Activated gamma-delta T cell treated with Interleukin-2 at 50 U/mL for 16 hours (primary cell): ENCODE measurements at regions not wholly inside any gene's neighbourhood (a gene's known extent, or its start where the extent isn't known, plus 50 kb on each side); places are given as distances from the start of the nearest gene placed in this dataset.

ENCODE experiments used
- DNase-seq: peaks from one replicate; pipeline ENCODE4 v3.0.0-alpha.2; 2020

- DNase-seq: peak; percentile 27
Observed at GRCh38 chr3:42345811-42346210, 64.6 kb downstream of the LYZL4 start.

DNA sequence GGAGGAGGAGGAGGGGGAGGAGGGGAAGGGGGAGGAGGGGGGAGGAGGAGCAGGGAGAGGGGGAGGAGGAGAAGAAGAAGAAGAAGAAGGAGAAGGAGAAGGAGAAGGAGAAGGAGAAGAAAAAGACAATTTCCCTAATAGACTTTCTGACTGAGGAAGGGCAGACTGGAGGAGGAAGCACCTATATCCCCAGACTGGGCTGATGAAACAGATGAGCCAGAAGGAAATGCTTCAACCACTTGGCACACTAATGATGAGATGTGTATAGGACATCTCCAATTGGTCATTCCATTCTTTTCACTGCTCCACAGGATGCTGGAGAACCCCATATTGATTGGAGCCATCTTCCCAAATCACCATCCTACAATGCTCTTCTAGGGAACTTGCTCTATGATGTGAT, 69.9 kb downstream of the LYZL4 start:
- no peak for DNase-seq

DNA sequence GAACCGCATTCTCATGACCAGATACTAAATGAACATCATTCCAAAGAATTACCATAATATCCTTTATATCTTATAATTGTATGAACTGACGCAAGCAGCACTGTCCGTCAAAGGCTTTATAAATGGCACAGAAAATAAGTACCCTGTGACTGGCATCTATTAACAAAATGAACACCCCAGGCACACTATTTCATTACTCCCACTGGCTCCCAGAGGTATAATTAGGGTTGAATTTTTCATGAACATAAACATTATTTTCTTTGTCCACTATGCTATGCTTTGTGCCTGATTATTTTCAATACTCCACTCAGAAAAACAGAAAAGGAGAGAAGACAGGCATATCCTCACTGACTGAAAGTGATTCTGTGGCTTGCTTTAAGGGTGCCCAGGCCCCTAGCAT, 71.1 kb downstream of the LYZL4 start:
- no peak for DNase-seq

DNA sequence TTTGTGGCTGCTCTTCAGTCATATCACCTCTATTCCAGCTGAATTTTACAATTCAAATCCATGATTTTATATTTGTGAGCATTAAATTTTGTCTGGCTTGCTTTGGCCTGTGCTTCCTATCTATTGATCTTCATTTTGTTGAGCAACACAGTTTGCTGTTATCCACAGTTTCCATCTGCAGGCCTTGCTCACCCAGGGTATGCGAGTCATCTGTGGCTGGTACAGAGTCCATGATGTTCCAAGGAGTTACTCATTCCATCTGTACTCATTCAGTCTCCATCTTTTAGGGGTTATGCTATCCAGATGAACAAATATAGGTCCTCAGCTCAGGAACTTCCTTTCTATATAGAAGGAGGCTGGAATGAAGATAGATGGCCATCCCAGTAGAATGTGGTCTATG, 70.1 kb upstream of the CCK start:
- DNase-seq: no peak

DNA sequence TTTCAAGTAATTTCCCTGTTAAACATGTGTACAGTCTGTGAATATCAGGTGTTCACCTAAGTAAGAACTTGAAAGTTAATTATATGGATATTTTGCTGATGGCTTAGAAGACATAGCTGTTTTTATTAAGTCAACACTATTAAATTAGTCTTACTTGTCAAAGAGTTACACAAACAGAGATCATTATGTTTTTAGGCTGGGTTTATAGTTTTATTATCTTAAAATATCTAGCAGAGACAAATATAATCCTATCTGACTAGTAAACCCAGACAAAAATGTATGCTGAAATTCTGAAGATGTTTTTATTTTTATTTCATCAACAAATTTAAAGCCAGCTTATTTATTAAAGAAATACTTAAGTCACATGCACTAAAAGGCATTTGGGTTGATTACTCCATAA, 51.2 kb upstream of the CCK start:
- no peak for DNase-seq
